GM23338 (cell line): ENCODE measurements at regions not wholly inside any gene's neighbourhood (a gene's known extent, or its start where the extent isn't known, plus 50 kb on each side); places are given as distances from the start of the nearest gene placed in this dataset.

Experiments
- ATAC-seq: fragments of 200-7000 bp; cut with Tn5 transposase; 3 replicates; pipeline ENCODE4 v1.9.1; 2020
- DNase-seq: peaks from one replicate; pipeline ENCODE4 v3.0.0-alpha.2; 2015; ENCODE audit warnings: low spot score
- H2AFZ ChIP-seq: fragments of 200-600 bp; sonication (generic); 2 replicates; pipeline ENCODE4 v1.8.0; 2016; ENCODE audit warnings: antibody characterized with exemption, mild to moderate bottlenecking, moderate library complexity
- H3F3A ChIP-seq: fragments of 200-600 bp; sonication (generic); replicated peaks from 2 replicates; pipeline ENCODE4 v1.8.0; 2017; ENCODE audit warnings: antibody characterized with exemption, mixed run types, low read depth
- H3K27ac ChIP-seq: fragments of 200-600 bp; sonication (generic); 2 replicates; pipeline ENCODE4 v1.6.1; 2016; ENCODE audit warnings: low read depth
- H3K27me3 ChIP-seq: fragments of 200-600 bp; sonication (generic); 2 replicates; pipeline ENCODE4 v1.8.0; 2016; ENCODE audit warnings: mild to moderate bottlenecking, mixed run types, moderate library complexity; ENCODE audit not compliant: insufficient read depth
- H3K36me3 ChIP-seq: fragments of 200-600 bp; sonication (generic); 2 replicates; pipeline ENCODE4 v1.8.0; 2016; ENCODE audit warnings: mild to moderate bottlenecking; ENCODE audit not compliant: insufficient read depth
- H3K4me1 ChIP-seq: fragments of 200-600 bp; sonication (generic); 2 replicates; pipeline ENCODE4 v1.8.0; 2016; ENCODE audit warnings: mild to moderate bottlenecking, moderate library complexity; ENCODE audit not compliant: insufficient read depth
- H3K4me2 ChIP-seq: fragments of 200-600 bp; sonication (generic); 2 replicates; pipeline ENCODE4 v1.7.1; 2017; ENCODE audit warnings: mixed run types
- H3K4me3 ChIP-seq: fragments of 200-600 bp; sonication (generic); 2 replicates; pipeline ENCODE4 v1.6.1; 2016; ENCODE audit warnings: mixed run types
- H3K79me2 ChIP-seq: fragments of 200-600 bp; sonication (generic); replicated peaks from 2 replicates; pipeline ENCODE4 v1.8.0; 2017; ENCODE audit warnings: mild to moderate bottlenecking; ENCODE audit not compliant: insufficient read depth
- H3K9me2 ChIP-seq: fragments of 200-600 bp; sonication (generic); 2 replicates; pipeline ENCODE4 v1.8.0; 2017; ENCODE audit not compliant: insufficient read depth
- H4K20me1 ChIP-seq: fragments of 200-600 bp; sonication (generic); replicated peaks from 2 replicates; pipeline ENCODE4 v1.8.0; 2017; ENCODE audit warnings: mild to moderate bottlenecking; ENCODE audit not compliant: insufficient read depth
- H3K27ac Mint-ChIP-seq: 2 replicates; pipeline ENCODE4 v1.8.0; 2020; ENCODE audit warnings: inconsistent platforms, mild to moderate bottlenecking, moderate library complexity, mixed read lengths
- H3K27me3 Mint-ChIP-seq: 3 replicates; pipeline ENCODE4 v1.8.0; 2022; ENCODE audit warnings: low read depth, mild to moderate bottlenecking, moderate library complexity, mixed read lengths, inconsistent platforms; ENCODE audit not compliant: insufficient read depth, poor library complexity
- H3K36me3 Mint-ChIP-seq: 3 replicates; pipeline ENCODE4 v1.8.0; 2021; ENCODE audit warnings: low read depth, mild to moderate bottlenecking, inconsistent platforms, moderate library complexity, mixed read lengths
- H3K4me1 Mint-ChIP-seq: 3 replicates; pipeline ENCODE4 v1.8.0; 2020; ENCODE audit warnings: mild to moderate bottlenecking, inconsistent platforms, mixed read lengths
- H3K4me3 Mint-ChIP-seq: 3 replicates; pipeline ENCODE4 v1.8.0; 2021; ENCODE audit warnings: moderate library complexity, mild to moderate bottlenecking, inconsistent platforms, mixed read lengths
- H3K9me3 Mint-ChIP-seq: 3 replicates; pipeline ENCODE4 v1.8.0; 2020; ENCODE audit warnings: moderate library complexity, mild to moderate bottlenecking, inconsistent platforms, mixed read lengths
- CREB1 ChIP-seq: fragments of 250-450 bp; sonication (Bioruptor Pico); IDR thresholded peaks from 2 replicates; pipeline ENCODE4 v1.5.0; 2020; ENCODE audit warnings: low read depth, mild to moderate bottlenecking, moderate library complexity
- CTCF ChIP-seq, 2 experiments: fragments of 200-600 bp in 1 of 2; sonication (generic) in 1 of 2; conservative IDR thresholded peaks; 2 replicates each; pipeline versions ENCODE4 v1.5.1 to v1.6.1; 2016 to 2017; ENCODE audit warnings: antibody characterized with exemption in 2 of 2, low read depth in 2 of 2, mild to moderate bottlenecking in 2 of 2, moderate library complexity in 1 of 2
- EZH2 ChIP-seq: fragments of 200-600 bp; sonication (generic); IDR thresholded peaks from one replicate; pipeline ENCODE4 v1.8.0; 2017; ENCODE audit warnings: antibody characterized with exemption, mild to moderate bottlenecking, low read depth; ENCODE audit not compliant: unreplicated experiment
- EZH2phosphoT487 ChIP-seq: fragments of 200-600 bp; sonication (generic); IDR thresholded peaks from one replicate; pipeline ENCODE4 v1.8.1; 2018; ENCODE audit warnings: antibody characterized with exemption; ENCODE audit not compliant: unreplicated experiment
- JUNB ChIP-seq: IDR thresholded peaks from one replicate; pipeline ENCODE4 v1.6.1; 2016; ENCODE audit warnings: antibody characterized with exemption; ENCODE audit not compliant: unreplicated experiment
- NANOG ChIP-seq: IDR thresholded peaks from 2 replicates; pipeline ENCODE4 v1.6.1; 2016; ENCODE audit warnings: antibody characterized with exemption, borderline replicate concordance
- POLR2AphosphoS5 ChIP-seq: IDR thresholded peaks from 2 replicates; pipeline ENCODE4 v1.6.1; 2016; ENCODE audit warnings: antibody characterized with exemption, low read depth
- STAT1 ChIP-seq: IDR thresholded peaks from one replicate; pipeline ENCODE4 v1.6.1; 2016; ENCODE audit warnings: antibody characterized with exemption; ENCODE audit not compliant: unreplicated experiment
- ZNF114 ChIP-seq: fragments of 250-450 bp; sonication (Bioruptor Pico); IDR thresholded peaks from 2 replicates; pipeline ENCODE4 v1.5.0; 2020; ENCODE audit warnings: mild to moderate bottlenecking, moderate library complexity
- ZNF331 ChIP-seq: fragments of 250-450 bp; sonication (Bioruptor Pico); IDR thresholded peaks from 2 replicates; pipeline ENCODE4 v1.5.0; 2020; ENCODE audit warnings: low read depth, mild to moderate bottlenecking, moderate library complexity
- TF ChIP-seq, protein P1 (sequence below): IDR thresholded peaks from 2 replicates; pipeline ENCODE4 v1.6.1; 2016; ENCODE audit warnings: antibody characterized with exemption
- TF ChIP-seq, protein P2 (sequence below): fragments of 250-450 bp; sonication (Bioruptor Pico); IDR thresholded peaks from 2 replicates; pipeline ENCODE4 v1.5.0; 2020; ENCODE audit warnings: mild to moderate bottlenecking, moderate library complexity
- TF ChIP-seq, protein P3 (sequence below): IDR thresholded peaks from one replicate; pipeline ENCODE4 v1.6.1; 2018; ENCODE audit warnings: antibody characterized with exemption; ENCODE audit not compliant: unreplicated experiment

GRCh38 chr15:70493376-70493775 lies 270.0 kb downstream of the UACA start:
- Histone ChIP-seq H3K27ac (no peak overlapping the region), H3K4me2 (no peak overlapping the region), H3K79me2 (no peaks in the 10 kb centered on the region), H3K9me2 (no peaks in the 10 kb centered on the region), H3K36me3 (no peaks in the 10 kb centered on the region), H3F3A (no peaks in the 10 kb centered on the region), H3K4me3 (no peak overlapping the region), H3K4me1 (no peaks in the 10 kb centered on the region), H2AFZ (no peak overlapping the region), H4K20me1 (no peaks in the 10 kb centered on the region), H3K27me3 (no peaks in the 10 kb centered on the region)
- H3K27ac Mint-ChIP-seq = no peak overlapping the region
- H3K9me3 Mint-ChIP-seq = no peaks in the 10 kb centered on the region
- peaks cover 9% of the 10 kb centered on the region; the same call in 2 of the 3 replicates for H3K4me1 Mint-ChIP-seq
- DNase-seq (no peak), ATAC-seq (no peak)
- H3K27me3 Mint-ChIP-seq = no peaks in the 10 kb centered on the region
- no peak overlapping the region for H3K4me3 Mint-ChIP-seq
- TF ChIP-seq CTCF (conservative IDR thresholded peaks at IDR 0.05; ENCODE audit: low read depth in 2 of 2) (no peak), EZH2 (no peak), EZH2phosphoT487 (no peak), JUNB (no peak), POLR2AphosphoS5 (no peak), STAT1 (no peak), CREB1 (CRISPR knock-in tag) (no peak), ZNF331 (CRISPR knock-in tag) (no peak), NANOG (no peak), ZNF114 (CRISPR knock-in tag) (no peak)
- TF ChIP-seq, protein P1, sequence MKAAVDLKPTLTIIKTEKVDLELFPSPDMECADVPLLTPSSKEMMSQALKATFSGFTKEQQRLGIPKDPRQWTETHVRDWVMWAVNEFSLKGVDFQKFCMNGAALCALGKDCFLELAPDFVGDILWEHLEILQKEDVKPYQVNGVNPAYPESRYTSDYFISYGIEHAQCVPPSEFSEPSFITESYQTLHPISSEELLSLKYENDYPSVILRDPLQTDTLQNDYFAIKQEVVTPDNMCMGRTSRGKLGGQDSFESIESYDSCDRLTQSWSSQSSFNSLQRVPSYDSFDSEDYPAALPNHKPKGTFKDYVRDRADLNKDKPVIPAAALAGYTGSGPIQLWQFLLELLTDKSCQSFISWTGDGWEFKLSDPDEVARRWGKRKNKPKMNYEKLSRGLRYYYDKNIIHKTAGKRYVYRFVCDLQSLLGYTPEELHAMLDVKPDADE = no peak
- TF ChIP-seq, protein P2, sequence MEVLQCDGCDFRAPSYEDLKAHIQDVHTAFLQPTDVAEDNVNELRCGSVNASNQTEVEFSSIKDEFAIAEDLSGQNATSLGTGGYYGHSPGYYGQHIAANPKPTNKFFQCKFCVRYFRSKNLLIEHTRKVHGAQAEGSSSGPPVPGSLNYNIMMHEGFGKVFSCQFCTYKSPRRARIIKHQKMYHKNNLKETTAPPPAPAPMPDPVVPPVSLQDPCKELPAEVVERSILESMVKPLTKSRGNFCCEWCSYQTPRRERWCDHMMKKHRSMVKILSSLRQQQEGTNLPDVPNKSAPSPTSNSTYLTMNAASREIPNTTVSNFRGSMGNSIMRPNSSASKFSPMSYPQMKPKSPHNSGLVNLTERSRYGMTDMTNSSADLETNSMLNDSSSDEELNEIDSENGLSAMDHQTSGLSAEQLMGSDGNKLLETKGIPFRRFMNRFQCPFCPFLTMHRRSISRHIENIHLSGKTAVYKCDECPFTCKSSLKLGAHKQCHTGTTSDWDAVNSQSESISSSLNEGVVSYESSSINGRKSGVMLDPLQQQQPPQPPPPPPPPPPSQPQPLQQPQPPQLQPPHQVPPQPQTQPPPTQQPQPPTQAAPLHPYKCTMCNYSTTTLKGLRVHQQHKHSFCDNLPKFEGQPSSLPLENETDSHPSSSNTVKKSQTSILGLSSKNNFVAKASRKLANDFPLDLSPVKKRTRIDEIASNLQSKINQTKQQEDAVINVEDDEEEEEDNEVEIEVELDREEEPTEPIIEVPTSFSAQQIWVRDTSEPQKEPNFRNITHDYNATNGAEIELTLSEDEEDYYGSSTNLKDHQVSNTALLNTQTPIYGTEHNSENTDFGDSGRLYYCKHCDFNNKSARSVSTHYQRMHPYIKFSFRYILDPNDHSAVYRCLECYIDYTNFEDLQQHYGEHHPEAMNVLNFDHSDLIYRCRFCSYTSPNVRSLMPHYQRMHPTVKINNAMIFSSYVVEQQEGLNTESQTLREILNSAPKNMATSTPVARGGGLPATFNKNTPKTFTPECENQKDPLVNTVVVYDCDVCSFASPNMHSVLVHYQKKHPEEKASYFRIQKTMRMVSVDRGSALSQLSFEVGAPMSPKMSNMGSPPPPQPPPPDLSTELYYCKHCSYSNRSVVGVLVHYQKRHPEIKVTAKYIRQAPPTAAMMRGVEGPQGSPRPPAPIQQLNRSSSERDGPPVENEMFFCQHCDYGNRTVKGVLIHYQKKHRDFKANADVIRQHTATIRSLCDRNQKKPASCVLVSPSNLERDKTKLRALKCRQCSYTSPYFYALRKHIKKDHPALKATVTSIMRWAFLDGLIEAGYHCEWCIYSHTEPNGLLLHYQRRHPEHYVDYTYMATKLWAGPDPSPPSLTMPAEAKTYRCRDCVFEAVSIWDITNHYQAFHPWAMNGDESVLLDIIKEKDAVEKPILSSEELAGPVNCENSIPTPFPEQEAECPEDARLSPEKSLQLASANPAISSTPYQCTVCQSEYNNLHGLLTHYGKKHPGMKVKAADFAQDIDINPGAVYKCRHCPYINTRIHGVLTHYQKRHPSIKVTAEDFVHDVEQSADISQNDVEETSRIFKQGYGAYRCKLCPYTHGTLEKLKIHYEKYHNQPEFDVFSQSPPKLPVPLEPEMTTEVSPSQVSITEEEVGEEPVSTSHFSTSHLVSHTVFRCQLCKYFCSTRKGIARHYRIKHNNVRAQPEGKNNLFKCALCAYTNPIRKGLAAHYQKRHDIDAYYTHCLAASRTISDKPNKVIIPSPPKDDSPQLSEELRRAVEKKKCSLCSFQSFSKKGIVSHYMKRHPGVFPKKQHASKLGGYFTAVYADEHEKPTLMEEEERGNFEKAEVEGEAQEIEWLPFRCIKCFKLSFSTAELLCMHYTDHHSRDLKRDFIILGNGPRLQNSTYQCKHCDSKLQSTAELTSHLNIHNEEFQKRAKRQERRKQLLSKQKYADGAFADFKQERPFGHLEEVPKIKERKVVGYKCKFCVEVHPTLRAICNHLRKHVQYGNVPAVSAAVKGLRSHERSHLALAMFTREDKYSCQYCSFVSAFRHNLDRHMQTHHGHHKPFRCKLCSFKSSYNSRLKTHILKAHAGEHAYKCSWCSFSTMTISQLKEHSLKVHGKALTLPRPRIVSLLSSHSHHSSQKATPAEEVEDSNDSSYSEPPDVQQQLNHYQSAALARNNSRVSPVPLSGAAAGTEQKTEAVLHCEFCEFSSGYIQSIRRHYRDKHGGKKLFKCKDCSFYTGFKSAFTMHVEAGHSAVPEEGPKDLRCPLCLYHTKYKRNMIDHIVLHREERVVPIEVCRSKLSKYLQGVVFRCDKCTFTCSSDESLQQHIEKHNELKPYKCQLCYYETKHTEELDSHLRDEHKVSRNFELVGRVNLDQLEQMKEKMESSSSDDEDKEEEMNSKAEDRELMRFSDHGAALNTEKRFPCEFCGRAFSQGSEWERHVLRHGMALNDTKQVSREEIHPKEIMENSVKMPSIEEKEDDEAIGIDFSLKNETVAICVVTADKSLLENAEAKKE = no peak
- TF ChIP-seq, protein P3, sequence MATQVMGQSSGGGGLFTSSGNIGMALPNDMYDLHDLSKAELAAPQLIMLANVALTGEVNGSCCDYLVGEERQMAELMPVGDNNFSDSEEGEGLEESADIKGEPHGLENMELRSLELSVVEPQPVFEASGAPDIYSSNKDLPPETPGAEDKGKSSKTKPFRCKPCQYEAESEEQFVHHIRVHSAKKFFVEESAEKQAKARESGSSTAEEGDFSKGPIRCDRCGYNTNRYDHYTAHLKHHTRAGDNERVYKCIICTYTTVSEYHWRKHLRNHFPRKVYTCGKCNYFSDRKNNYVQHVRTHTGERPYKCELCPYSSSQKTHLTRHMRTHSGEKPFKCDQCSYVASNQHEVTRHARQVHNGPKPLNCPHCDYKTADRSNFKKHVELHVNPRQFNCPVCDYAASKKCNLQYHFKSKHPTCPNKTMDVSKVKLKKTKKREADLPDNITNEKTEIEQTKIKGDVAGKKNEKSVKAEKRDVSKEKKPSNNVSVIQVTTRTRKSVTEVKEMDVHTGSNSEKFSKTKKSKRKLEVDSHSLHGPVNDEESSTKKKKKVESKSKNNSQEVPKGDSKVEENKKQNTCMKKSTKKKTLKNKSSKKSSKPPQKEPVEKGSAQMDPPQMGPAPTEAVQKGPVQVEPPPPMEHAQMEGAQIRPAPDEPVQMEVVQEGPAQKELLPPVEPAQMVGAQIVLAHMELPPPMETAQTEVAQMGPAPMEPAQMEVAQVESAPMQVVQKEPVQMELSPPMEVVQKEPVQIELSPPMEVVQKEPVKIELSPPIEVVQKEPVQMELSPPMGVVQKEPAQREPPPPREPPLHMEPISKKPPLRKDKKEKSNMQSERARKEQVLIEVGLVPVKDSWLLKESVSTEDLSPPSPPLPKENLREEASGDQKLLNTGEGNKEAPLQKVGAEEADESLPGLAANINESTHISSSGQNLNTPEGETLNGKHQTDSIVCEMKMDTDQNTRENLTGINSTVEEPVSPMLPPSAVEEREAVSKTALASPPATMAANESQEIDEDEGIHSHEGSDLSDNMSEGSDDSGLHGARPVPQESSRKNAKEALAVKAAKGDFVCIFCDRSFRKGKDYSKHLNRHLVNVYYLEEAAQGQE = no peak
- H3K36me3 Mint-ChIP-seq = no peaks in the 10 kb centered on the region
